22Rv1 (cell line): ENCODE measurements at regions not wholly inside any gene's neighbourhood (a gene's known extent, or its start where the extent isn't known, plus 50 kb on each side); places are given as distances from the start of the nearest gene placed in this dataset.

Experiments used
- ZFX ChIP-seq: fragments of 450-650 bp; IDR thresholded peaks from 2 replicates; pipeline ENCODE4 v1.6.1; 2017; ENCODE audit warnings: antibody characterized with exemption, borderline replicate concordance
- TF ChIP-seq, protein P1 (sequence below): fragments of 450-650 bp; IDR thresholded peaks from 2 replicates; pipeline ENCODE4 v1.5.1; 2017; ENCODE audit warnings: mild to moderate bottlenecking

DNA sequence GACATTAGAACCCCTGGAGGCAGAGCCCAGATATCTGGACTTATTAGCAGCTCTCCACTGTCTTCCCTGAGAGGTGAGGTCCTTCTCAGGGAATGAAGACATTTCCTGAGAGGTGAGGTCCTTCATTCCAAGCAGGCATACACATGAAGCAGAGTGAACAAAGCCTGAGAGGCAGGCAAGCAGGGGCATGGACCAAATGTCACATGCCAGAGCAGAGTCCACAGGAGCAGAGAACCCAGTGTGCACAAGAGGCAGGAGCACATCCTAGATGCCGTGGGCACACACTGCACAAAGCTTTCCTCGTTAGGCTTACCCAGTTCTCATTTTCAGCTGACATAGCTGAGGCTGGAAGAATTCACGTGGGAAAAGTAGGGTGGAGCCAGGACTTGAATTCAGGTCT is 759.9 kb upstream of the HS6ST1 start:
- TF ChIP-seq, protein P1, sequence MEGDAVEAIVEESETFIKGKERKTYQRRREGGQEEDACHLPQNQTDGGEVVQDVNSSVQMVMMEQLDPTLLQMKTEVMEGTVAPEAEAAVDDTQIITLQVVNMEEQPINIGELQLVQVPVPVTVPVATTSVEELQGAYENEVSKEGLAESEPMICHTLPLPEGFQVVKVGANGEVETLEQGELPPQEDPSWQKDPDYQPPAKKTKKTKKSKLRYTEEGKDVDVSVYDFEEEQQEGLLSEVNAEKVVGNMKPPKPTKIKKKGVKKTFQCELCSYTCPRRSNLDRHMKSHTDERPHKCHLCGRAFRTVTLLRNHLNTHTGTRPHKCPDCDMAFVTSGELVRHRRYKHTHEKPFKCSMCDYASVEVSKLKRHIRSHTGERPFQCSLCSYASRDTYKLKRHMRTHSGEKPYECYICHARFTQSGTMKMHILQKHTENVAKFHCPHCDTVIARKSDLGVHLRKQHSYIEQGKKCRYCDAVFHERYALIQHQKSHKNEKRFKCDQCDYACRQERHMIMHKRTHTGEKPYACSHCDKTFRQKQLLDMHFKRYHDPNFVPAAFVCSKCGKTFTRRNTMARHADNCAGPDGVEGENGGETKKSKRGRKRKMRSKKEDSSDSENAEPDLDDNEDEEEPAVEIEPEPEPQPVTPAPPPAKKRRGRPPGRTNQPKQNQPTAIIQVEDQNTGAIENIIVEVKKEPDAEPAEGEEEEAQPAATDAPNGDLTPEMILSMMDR, result no peak
- TF ChIP-seq ZFX, result no peak
